HS-5 (cell line): ENCODE measurements at regions not wholly inside any gene's neighbourhood (a gene's known extent, or its start where the extent isn't known, plus 50 kb on each side); places are given as distances from the start of the nearest gene placed in this dataset.
"Not testable (repeated sequence)": the region's sequence is repeated elsewhere in the genome, so short reads cannot be mapped to it uniquely, and the experiment has no call there.

Experiments used
- DNase-seq: peaks from one replicate; pipeline ENCODE4 v3.0.0-alpha.2; 2012; ENCODE audit warnings: low read depth

DNA sequence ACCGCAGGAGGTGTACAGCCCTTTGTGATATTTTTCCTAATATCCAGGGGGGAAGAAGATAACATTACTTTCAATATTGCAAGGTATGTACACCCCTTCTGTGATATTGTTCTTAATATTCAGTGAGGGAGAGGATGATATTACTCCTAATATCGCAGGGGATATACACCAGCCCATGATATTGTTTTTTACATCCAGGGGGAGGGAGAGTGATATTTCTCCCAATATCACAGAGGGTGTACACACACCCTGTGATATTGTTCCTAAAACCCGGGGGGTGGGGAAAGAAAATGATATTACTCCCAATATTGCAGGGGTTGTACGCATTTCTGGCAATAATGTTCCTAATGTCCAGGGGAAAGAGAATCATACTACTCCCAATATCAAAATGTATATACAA, 58.0 kb upstream of the SLC25A48 start:
- no peak for DNase-seq

- DNase-seq, result no peak
Observed at GRCh38 chr5:135761746-135762145, 72.7 kb upstream of the SLC25A48 start.

GRCh38 chr5:135759149-135759784, 75.2 kb upstream of the SLC25A48 start:
- DNase-seq, result no peak

GRCh38 chr5:135753990-135754389, 80.5 kb upstream of the SLC25A48 start:
- DNase-seq, result no peak

- no peak for DNase-seq
Observed at GRCh38 chr5:135750506-135750905, 84.0 kb upstream of the SLC25A48 start.

- DNase-seq, result no peak
Observed at GRCh38 chr5:135747824-135748223, 86.6 kb upstream of the SLC25A48 start.

GRCh38 chr5:135745897-135746500, 88.5 kb upstream of the SLC25A48 start:
- no peak for DNase-seq

DNA sequence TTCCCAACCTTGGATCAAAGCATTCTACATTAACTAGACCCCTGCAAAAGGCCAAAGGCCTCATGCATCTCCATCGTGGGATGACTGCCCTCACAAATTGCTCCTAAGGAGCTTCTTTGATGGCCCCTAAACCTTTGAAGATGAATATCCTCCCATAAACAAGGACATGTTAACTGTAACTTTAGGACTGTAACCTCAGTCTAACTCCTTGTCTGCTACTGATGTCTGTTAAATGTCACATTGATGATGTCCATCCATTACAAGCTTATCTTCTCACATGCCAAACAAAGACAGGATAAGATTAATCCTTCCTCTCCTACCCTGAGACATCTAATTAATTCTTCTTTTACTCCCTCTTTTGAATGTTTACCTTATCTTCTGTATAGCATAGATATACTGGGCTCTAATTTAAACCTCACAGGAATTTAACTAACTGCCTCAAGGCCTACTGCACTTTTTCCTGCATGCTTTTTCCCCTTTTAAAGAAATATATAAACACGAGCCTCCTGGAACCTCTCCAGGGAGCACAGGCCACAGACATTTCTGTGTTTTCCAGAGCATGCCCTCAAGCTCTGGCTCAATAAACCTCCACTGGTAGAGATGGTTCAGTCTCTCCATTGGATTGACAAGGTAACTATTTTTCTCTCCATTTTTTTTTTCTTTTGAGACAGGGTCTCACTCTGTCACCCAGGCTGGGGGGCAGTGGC, 90.6 kb upstream of the SLC25A48 start:
- DNase-seq, result no peak

GRCh38 chr5:135743181-135743580, 91.3 kb upstream of the SLC25A48 start:
- no peak for DNase-seq

DNA sequence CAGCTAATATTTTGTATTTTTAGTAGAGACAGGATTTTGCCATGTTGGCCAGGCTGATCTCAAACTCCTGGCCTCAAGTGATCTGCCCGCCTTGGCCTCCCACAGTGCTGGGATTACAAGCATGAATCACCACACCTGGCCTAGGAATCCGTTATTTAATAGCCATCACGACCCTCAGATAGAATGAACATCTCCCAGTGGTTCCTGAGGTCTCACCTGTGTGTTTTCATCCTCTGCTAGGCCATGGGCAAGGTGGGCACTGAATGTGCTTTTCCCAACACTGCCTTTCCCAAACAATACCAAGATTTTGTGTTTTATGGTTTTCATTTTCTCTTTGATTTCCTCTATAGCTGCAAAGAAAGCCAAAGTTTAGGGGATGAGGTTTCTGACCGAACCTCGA, 92.2 kb upstream of the SLC25A48 start:
- not testable (repeated sequence) for DNase-seq

DNA sequence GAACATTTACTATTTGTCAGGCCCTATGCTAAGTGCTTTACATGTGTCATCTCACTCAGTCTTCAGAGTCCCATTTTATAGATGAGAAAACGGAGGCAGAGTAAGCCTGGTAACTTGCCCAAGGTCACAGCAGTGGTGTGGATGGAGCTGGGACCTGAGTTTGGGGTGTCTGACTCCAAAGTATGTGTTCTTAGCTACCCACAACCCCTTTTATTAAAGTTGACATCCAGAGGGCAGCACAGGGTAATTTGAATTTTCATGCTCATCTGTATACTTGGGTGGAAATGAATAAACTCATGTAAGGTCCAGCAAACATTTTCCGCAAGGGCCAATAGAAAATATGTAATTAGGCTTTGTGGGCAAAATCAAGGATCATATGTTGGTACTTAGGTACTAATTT, 93.4 kb upstream of the SLC25A48 start:
- no peak for DNase-seq

- no peak for DNase-seq
Observed at GRCh38 chr5:135740475-135740874, 94.0 kb upstream of the SLC25A48 start.

- no peak for DNase-seq
Observed at GRCh38 chr5:135739383-135739981, 95.0 kb upstream of the SLC25A48 start.

- no peak for DNase-seq
Observed at GRCh38 chr5:135738564-135738875, 95.9 kb upstream of the SLC25A48 start.

DNA sequence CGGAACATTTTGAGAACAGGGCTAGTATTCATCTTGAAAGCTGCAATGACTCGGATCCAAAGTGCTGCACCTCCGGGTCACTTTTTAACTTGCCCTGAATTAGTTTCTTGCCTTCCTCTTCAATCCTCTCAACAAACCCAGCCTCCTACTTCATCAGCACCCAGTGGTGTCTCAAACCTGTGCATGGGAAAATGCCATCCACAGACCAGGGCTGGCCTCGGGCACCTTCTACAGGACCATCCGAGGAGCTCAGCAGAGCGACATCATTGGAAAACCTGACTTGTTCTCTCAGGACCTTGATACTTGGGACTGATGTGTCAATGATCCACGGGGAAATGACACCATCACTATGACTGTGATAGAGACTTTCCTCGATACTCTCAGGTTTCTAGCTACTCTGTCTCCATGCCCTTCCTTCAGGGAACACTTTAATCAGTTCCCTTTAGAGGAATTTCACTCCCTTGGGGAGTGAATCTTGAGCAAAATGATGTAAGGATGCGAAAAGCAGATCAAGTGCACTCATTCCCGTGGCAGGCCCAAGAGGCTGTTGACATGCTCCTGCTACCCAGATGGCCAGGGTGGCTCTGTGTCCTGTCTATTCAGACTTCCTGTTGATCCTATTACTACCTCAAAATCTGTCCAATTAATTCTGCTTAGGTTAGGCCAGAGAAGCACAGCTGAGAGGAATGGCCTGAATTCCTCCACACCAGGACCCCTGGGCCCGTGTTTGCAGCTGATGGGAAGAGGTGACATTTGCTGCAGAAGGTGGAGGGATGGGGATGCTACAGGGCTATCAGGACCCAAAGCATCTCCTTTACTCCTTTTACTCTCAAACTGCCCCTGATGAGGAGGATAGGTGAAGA, 96.5 kb upstream of the SLC25A48 start:
- no peak for DNase-seq

DNA sequence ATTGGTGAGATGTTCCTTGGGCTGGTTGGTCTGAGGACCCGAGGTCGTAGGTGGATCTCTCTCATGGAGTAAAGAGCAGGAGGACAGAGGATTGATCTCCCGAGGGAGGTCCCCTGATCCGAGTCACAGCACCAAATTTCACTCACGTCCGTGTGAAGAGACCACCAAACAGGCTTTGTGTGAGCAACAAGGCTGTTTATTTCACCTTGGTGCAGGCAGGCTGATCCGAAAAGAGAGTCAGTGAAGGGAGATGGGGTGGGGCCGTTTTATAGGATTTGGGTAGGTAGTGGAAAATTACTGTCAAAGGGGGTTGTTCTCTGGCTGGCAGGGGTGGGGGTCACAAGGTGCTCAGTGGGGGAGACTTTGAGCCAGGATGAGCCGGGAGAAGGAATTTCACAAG, 97.5 kb upstream of the SLC25A48 start:
- DNase-seq, result not testable (repeated sequence)

- DNase-seq, result no peak
Observed at GRCh38 chr5:135735831-135736230, 98.6 kb upstream of the SLC25A48 start.

GRCh38 chr5:135734956-135735355, 99.5 kb upstream of the SLC25A48 start:
- not testable (repeated sequence) for DNase-seq

DNA sequence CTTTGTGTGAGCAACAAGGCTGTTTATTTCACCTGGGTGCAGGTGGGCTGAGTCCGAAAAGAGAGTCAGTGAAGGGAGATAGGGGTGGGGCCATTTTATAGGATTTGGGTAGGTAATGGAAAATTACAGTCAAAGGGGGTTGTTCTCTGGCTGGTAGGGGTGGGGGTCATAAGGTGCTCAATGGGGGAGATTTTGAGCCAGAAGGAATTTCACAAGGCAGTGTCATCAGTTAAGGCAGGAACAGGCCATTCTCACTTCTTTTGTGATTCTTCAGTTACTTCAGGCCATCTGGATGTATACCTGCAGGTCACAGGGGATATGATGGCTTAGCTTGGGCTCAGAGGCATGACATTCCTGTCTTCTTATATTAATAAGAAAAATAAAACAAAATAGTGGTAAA, 103.4 kb upstream of the SLC25A48 start:
- DNase-seq, result not testable (repeated sequence)

GRCh38 chr5:135730161-135730560, 104.3 kb upstream of the SLC25A48 start:
- not testable (repeated sequence) for DNase-seq

- DNase-seq, result no peak
Observed at GRCh38 chr5:135729321-135729786, 105.1 kb upstream of the SLC25A48 start.

GRCh38 chr5:135724617-135725016, 109.8 kb upstream of the SLC25A48 start:
- DNase-seq, result no peak
